ENCODE measurements at regions not wholly inside any gene's neighbourhood (a gene's known extent, or its start where the extent isn't known, plus 50 kb on each side); places are given as distances from the start of the nearest gene placed in this dataset.
"Not testable (repeated sequence)": the region's sequence is repeated elsewhere in the genome, so short reads cannot be mapped to it uniquely, and the experiment has no call there.

- DNase-seq (ENCODE audit: low spot score), result no peak
Measured at GRCh38 chr4:177187371-177187770, 122.3 kb upstream of the NEIL3 start.

- no peak for DNase-seq (ENCODE audit: low spot score)
Measured at GRCh38 chr4:177190995-177191580, 118.6 kb upstream of the NEIL3 start.

GRCh38 chr4:177191586-177191985 is 118.1 kb upstream of the NEIL3 start:
- DNase-seq (ENCODE audit: low spot score), result no peak

- no peak for DNase-seq (ENCODE audit: low spot score)
Measured at GRCh38 chr4:177191991-177192390, 117.7 kb upstream of the NEIL3 start.

GRCh38 chr4:177193024-177193715 is 116.5 kb upstream of the NEIL3 start:
- not testable (repeated sequence) for DNase-seq (ENCODE audit: low spot score)

GRCh38 chr4:177194906-177195305 is 114.8 kb upstream of the NEIL3 start:
- no peak for DNase-seq (ENCODE audit: low spot score)

- DNase-seq (ENCODE audit: low spot score), result no peak
Measured at GRCh38 chr4:177196615-177197014, 113.1 kb upstream of the NEIL3 start.

GRCh38 chr4:177201614-177202013 is 108.1 kb upstream of the NEIL3 start:
- no peak for DNase-seq (ENCODE audit: low spot score)

- DNase-seq (ENCODE audit: low spot score), result no peak
Measured at GRCh38 chr4:177204126-177204525, 105.5 kb upstream of the NEIL3 start.

- DNase-seq (ENCODE audit: low spot score), result no peak
Measured at GRCh38 chr4:177214935-177215334, 94.7 kb upstream of the NEIL3 start.

GRCh38 chr4:177220376-177220775 is 89.3 kb upstream of the NEIL3 start:
- DNase-seq (ENCODE audit: low spot score), result no peak

- DNase-seq (ENCODE audit: low spot score), result no peak
Measured at GRCh38 chr4:177222781-177223180, 86.9 kb upstream of the NEIL3 start.

- no peak for DNase-seq (ENCODE audit: low spot score)
Measured at GRCh38 chr4:177225605-177226004, 84.1 kb upstream of the NEIL3 start.

- no peak for DNase-seq (ENCODE audit: low spot score)
Measured at GRCh38 chr4:177227636-177228035, 82.0 kb upstream of the NEIL3 start.

- DNase-seq (ENCODE audit: low spot score), result no peak
Measured at GRCh38 chr4:177228599-177228998, 81.1 kb upstream of the NEIL3 start.

GRCh38 chr4:177229331-177229730 is 80.3 kb upstream of the NEIL3 start:
- DNase-seq (ENCODE audit: low spot score), result no peak

- no peak for DNase-seq (ENCODE audit: low spot score)
Measured at GRCh38 chr4:177232473-177232872, 77.2 kb upstream of the NEIL3 start.

GRCh38 chr4:177235026-177235425 is 74.6 kb upstream of the NEIL3 start:
- no peak for DNase-seq (ENCODE audit: low spot score)

- DNase-seq (ENCODE audit: low spot score), result no peak
Measured at GRCh38 chr4:177236886-177237285, 72.8 kb upstream of the NEIL3 start.

- DNase-seq (ENCODE audit: low spot score), result no peak
Measured at GRCh38 chr4:177237291-177237690, 72.4 kb upstream of the NEIL3 start.

GRCh38 chr4:177239477-177239876 is 70.2 kb upstream of the NEIL3 start:
- no peak for DNase-seq (ENCODE audit: low spot score)

GRCh38 chr4:177239878-177240277 is 69.8 kb upstream of the NEIL3 start:
- no peak for DNase-seq (ENCODE audit: low spot score)

- no peak for DNase-seq (ENCODE audit: low spot score)
Measured at GRCh38 chr4:177242651-177243286, 66.9 kb upstream of the NEIL3 start.
